ENCODE measurements at regions not wholly inside any gene's neighbourhood (a gene's known extent, or its start where the extent isn't known, plus 50 kb on each side); places are given as distances from the start of the nearest gene placed in this dataset.

- Histone ChIP-seq H3K36me3 (ENCODE audit: control insufficient read depth, insufficient read depth, low read length) (no peaks in the 10 kb centered on the region), H3K4me2 (ENCODE audit: insufficient read depth, low read length) (no peak overlapping the region), H3K4me3 (no peak overlapping the region), H3K9ac (ENCODE audit: insufficient read depth in 1 of 2, low read depth in 2 of 2, low read length in 2 of 2) (no peak overlapping the region), H3K27me3 (ENCODE audit: control insufficient read depth in 2 of 2, insufficient read depth in 2 of 2, low read length in 2 of 2) (no peaks in the 10 kb centered on the region), H3K4me1 (replicated peaks in 1 of 2; ENCODE audit: control insufficient read depth in 2 of 2, insufficient read depth in 2 of 2, low read length in 2 of 2) (no peaks in the 10 kb centered on the region), H4K20me1 (replicated peaks; ENCODE audit: control insufficient read depth, insufficient read depth, low read length) (no peaks in the 10 kb centered on the region), H3K9me1 (ENCODE audit: control insufficient read depth, insufficient read depth, low read length) (no peaks in the 10 kb centered on the region), H3K79me2 (ENCODE audit: control insufficient read depth, insufficient read depth, low read length) (no peaks in the 10 kb centered on the region), H3K27ac (ENCODE audit: extremely low read depth, low read depth, low read length) (no peak overlapping the region), H3K9me3 (replicated peaks; ENCODE audit: control insufficient read depth, insufficient read depth, low read depth, low read length) (no peaks in the 10 kb centered on the region), H2AFZ (ENCODE audit: low read depth, low read length) (no peak overlapping the region)
- ATAC-seq (no peak), DNase-seq (ENCODE audit: extremely low read depth in 1 of 4, low spot score in 3 of 4) (no peak), FAIRE-seq (no peak)
- intact Hi-C loops (cut with micrococcal nuclease) (loop anchor here (5.0 to 10.0 kb wide), 2 partner anchors 998 to 1636 kb away; no protein-coding TSS in a partner anchor), in situ Hi-C loops (cut with MboI) (no loop called here)
- TF ChIP-seq NR0B1 (IDR thresholded peaks at IDR 0.05; ENCODE audit: partially characterized antibody) (no peak), RAD21 (CRISPR knock-in tag; conservative IDR thresholded peaks at IDR 0.05 in 1 of 2, IDR thresholded peaks at IDR 0.05 in 1 of 2) (peak in 1 of 2 experiments; percentile 32; a peak in 2 of 4 replicates)
- 0% methylated on average over 2 of the region's 2 CpGs for WGBS (ENCODE audit: insufficient coverage, low coverage, missing lambda C conversion rate)
- POLR2A ChIA-PET, result no interaction called here
- CTCF ChIA-PET (ENCODE audit: low intra/inter-chr PET ratio), result no interaction called here
- BruUV-seq (replicated peaks), result no TSS peak
Observed at GRCh38 chr4:111630705-111631104, 514.5 kb upstream of the FAM241A start.

GRCh38 chr4:111631215-111631999, 513.8 kb upstream of the FAM241A start:
- 0% methylated on average over 2 of the region's 2 CpGs for WGBS (ENCODE audit: insufficient coverage, low coverage, missing lambda C conversion rate)
- Histone ChIP-seq H2AFZ (ENCODE audit: low read depth, low read length) (no peak overlapping the region), H3K4me1 (replicated peaks in 1 of 2; ENCODE audit: control insufficient read depth in 2 of 2, insufficient read depth in 2 of 2, low read length in 2 of 2) (no peaks in the 10 kb centered on the region), H3K9me3 (replicated peaks; ENCODE audit: control insufficient read depth, insufficient read depth, low read depth, low read length) (no peaks in the 10 kb centered on the region), H3K4me3 (no peak overlapping the region), H4K20me1 (replicated peaks; ENCODE audit: control insufficient read depth, insufficient read depth, low read length) (no peaks in the 10 kb centered on the region), H3K27me3 (ENCODE audit: control insufficient read depth in 2 of 2, insufficient read depth in 2 of 2, low read length in 2 of 2) (no peaks in the 10 kb centered on the region), H3K4me2 (ENCODE audit: insufficient read depth, low read length) (no peak overlapping the region), H3K9ac (ENCODE audit: insufficient read depth in 1 of 2, low read depth in 2 of 2, low read length in 2 of 2) (no peak overlapping the region), H3K9me1 (ENCODE audit: control insufficient read depth, insufficient read depth, low read length) (no peaks in the 10 kb centered on the region), H3K79me2 (ENCODE audit: control insufficient read depth, insufficient read depth, low read length) (no peaks in the 10 kb centered on the region), H3K36me3 (ENCODE audit: control insufficient read depth, insufficient read depth, low read length) (no peaks in the 10 kb centered on the region), H3K27ac (ENCODE audit: extremely low read depth, low read depth, low read length) (no peak overlapping the region)
- ATAC-seq, result no peak
- POLR2A ChIA-PET, result no interaction called here
- DNase-seq (ENCODE audit: extremely low read depth in 1 of 4, low spot score in 3 of 4), result no peak
- FAIRE-seq, result no peak
- CTCF ChIA-PET (ENCODE audit: low intra/inter-chr PET ratio), result no interaction called here
- intact Hi-C loops (cut with micrococcal nuclease) (loop anchor here (5.0 to 10.0 kb wide), 2 partner anchors 999 to 1637 kb away; no protein-coding TSS in a partner anchor), in situ Hi-C loops (cut with MboI) (no loop called here)
- no peak for TF ChIP-seq ZNF280B (CRISPR knock-in tag; IDR thresholded peaks at IDR 0.05)
- TF ChIP-seq RAD21 (CRISPR knock-in tag; conservative IDR thresholded peaks at IDR 0.05 in 1 of 2, IDR thresholded peaks at IDR 0.05 in 1 of 2), result 0 out of 4 replicates have a peak, but pooled peaks of 1 of the 2 experiments have one; percentile 2
- BruUV-seq (replicated peaks), result no TSS peak
